ENCODE measurements at regions not wholly inside any gene's neighbourhood (a gene's known extent, or its start where the extent isn't known, plus 50 kb on each side); places are given as distances from the start of the nearest gene placed in this dataset.

DNA sequence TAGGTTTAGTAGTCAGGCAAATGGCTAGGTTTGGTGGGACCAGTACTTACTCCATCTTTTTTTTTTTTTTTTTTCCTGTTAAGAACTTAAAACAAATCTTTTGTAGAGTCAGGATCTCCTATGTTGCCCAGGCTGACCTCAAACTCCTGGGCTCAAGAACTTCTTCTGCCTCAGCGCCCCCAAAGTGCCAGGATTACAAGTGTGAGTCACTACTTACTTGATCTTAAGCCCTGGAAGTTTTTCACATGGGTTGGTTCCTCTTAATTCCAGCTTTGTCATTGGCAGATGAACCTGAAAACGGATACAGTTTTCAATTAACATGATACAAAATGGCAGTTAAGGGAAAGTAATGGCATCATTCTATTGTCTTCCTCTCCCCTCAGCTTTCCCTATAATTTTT is 179.4 kb upstream of the JAG1 start:
- H3K9ac ChIP-seq (ENCODE audit: low read length) = no peak overlapping the region
- no peaks in the 10 kb centered on the region for H3K4me1 ChIP-seq (ENCODE audit: low read length)
- no peak for DNase-seq
- H4K20me1 ChIP-seq (ENCODE audit: insufficient read depth, low read length) = no peaks in the 10 kb centered on the region
- no peaks in the 10 kb centered on the region for H3K36me3 ChIP-seq (replicated peaks; ENCODE audit: insufficient read depth, low read length)
- TF ChIP-seq, protein P1, sequence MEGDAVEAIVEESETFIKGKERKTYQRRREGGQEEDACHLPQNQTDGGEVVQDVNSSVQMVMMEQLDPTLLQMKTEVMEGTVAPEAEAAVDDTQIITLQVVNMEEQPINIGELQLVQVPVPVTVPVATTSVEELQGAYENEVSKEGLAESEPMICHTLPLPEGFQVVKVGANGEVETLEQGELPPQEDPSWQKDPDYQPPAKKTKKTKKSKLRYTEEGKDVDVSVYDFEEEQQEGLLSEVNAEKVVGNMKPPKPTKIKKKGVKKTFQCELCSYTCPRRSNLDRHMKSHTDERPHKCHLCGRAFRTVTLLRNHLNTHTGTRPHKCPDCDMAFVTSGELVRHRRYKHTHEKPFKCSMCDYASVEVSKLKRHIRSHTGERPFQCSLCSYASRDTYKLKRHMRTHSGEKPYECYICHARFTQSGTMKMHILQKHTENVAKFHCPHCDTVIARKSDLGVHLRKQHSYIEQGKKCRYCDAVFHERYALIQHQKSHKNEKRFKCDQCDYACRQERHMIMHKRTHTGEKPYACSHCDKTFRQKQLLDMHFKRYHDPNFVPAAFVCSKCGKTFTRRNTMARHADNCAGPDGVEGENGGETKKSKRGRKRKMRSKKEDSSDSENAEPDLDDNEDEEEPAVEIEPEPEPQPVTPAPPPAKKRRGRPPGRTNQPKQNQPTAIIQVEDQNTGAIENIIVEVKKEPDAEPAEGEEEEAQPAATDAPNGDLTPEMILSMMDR (IDR thresholded peaks at IDR 0.05; ENCODE audit: low read length) = no peak
- TF ChIP-seq EZH2phosphoT487 (IDR thresholded peaks at IDR 0.05; ENCODE audit: low read length) = no peak
- TF ChIP-seq EZH2 (optimal IDR thresholded peaks at IDR 0.05; ENCODE audit: low read depth, low read length) = no peak
- H3F3A ChIP-seq (ENCODE audit: insufficient read depth, low read length) = no peaks in the 10 kb centered on the region
- no peak overlapping the region for H3K4me2 ChIP-seq (ENCODE audit: low read depth, low read length)
- no peaks in the 10 kb centered on the region for H3K9me3 ChIP-seq (replicated peaks; ENCODE audit: insufficient read depth, low read length)
- no peaks in the 10 kb centered on the region for H3K9me2 ChIP-seq (replicated peaks; ENCODE audit: insufficient read depth, low read length)
- no peaks in the 10 kb centered on the region for H3K27me3 ChIP-seq (replicated peaks; ENCODE audit: insufficient read depth, low read length)
- H3K4me3 ChIP-seq (ENCODE audit: low read length) = no peak overlapping the region
- H3K27ac ChIP-seq (ENCODE audit: low read length) = no peak overlapping the region
- H2AFZ ChIP-seq (ENCODE audit: low read length) = no peak overlapping the region
- no peaks in the 10 kb centered on the region for H3K79me2 ChIP-seq (ENCODE audit: low read length)

DNA sequence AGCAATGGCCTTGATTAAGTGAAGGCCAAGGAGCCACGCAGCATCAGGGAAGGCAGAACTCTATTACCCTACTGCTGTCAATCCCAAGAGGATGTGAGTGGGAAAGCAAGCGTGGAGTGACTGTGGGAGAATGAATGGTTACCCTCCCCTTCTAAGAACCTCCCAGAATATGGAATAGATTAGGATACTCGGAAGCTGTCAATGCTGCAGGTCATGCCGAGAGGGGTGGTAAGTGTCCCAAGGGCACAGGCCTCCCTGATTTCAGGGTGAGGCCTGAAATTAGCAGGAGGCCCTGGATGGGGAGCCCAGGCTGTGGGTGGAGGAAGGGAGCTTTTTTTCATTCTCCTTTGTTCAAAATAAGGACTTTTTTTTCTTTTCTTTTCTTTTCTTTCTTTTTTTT is 179.9 kb upstream of the JAG1 start:
- H3K9ac ChIP-seq (ENCODE audit: low read length) = no peak overlapping the region

DNA sequence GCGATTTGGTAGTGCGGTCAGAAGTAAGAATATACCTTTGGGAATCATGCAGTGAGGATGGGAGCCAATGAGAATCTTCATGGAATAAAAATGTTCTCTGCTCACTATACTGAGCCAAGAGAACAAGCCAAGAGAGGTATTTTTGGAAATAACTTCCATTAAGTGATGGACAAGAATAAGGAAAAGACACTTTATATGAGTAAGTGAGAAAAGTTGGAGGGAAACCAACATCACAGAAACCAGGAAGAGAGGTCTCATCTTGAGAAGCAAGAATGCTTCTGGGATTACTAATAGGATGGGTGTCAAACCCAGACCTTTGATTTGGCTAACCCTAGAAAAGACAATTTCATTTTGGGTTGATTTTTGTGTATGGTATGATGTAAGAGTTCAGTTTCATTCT is 181.2 kb upstream of the JAG1 start:
- Histone ChIP-seq H3F3A (ENCODE audit: insufficient read depth, low read length) (no peaks in the 10 kb centered on the region), H3K9me3 (replicated peaks; ENCODE audit: insufficient read depth, low read length) (no peaks in the 10 kb centered on the region), H3K79me2 (ENCODE audit: low read length) (no peaks in the 10 kb centered on the region), H3K27me3 (replicated peaks; ENCODE audit: insufficient read depth, low read length) (no peaks in the 10 kb centered on the region), H3K4me2 (ENCODE audit: low read depth, low read length) (no peak overlapping the region), H3K27ac (ENCODE audit: low read length) (no peak overlapping the region), H3K4me1 (ENCODE audit: low read length) (no peaks in the 10 kb centered on the region), H3K4me3 (ENCODE audit: low read length) (no peak overlapping the region), H2AFZ (ENCODE audit: low read length) (no peak overlapping the region), H4K20me1 (ENCODE audit: insufficient read depth, low read length) (no peaks in the 10 kb centered on the region), H3K9ac (ENCODE audit: low read length) (no peak overlapping the region), H3K9me2 (replicated peaks; ENCODE audit: insufficient read depth, low read length) (no peaks in the 10 kb centered on the region), H3K36me3 (replicated peaks; ENCODE audit: insufficient read depth, low read length) (no peaks in the 10 kb centered on the region)
- TF ChIP-seq, protein P1 (IDR thresholded peaks at IDR 0.05; ENCODE audit: low read length) = no peak
- TF ChIP-seq EZH2 (optimal IDR thresholded peaks at IDR 0.05; ENCODE audit: low read depth, low read length) = no peak
- no peak for TF ChIP-seq EZH2phosphoT487 (IDR thresholded peaks at IDR 0.05; ENCODE audit: low read length)
- no peak for DNase-seq

More for the DNA sequence above, 179.9 kb upstream of the JAG1 start:
- Histone ChIP-seq H3K27ac (ENCODE audit: low read length) (no peak overlapping the region), H3K9me3 (replicated peaks; ENCODE audit: insufficient read depth, low read length) (no peaks in the 10 kb centered on the region), H3K4me2 (ENCODE audit: low read depth, low read length) (no peak overlapping the region), H3K36me3 (replicated peaks; ENCODE audit: insufficient read depth, low read length) (no peaks in the 10 kb centered on the region), H3K9me2 (replicated peaks; ENCODE audit: insufficient read depth, low read length) (no peaks in the 10 kb centered on the region), H3K4me1 (ENCODE audit: low read length) (no peaks in the 10 kb centered on the region), H3K79me2 (ENCODE audit: low read length) (no peaks in the 10 kb centered on the region), H3F3A (ENCODE audit: insufficient read depth, low read length) (no peaks in the 10 kb centered on the region), H3K4me3 (ENCODE audit: low read length) (no peak overlapping the region), H2AFZ (ENCODE audit: low read length) (no peak overlapping the region), H4K20me1 (ENCODE audit: insufficient read depth, low read length) (no peaks in the 10 kb centered on the region), H3K27me3 (replicated peaks; ENCODE audit: insufficient read depth, low read length) (no peaks in the 10 kb centered on the region)
- TF ChIP-seq EZH2 (optimal IDR thresholded peaks at IDR 0.05; ENCODE audit: low read depth, low read length) (no peak), EZH2phosphoT487 (IDR thresholded peaks at IDR 0.05; ENCODE audit: low read length) (no peak)
- TF ChIP-seq, protein P1 (IDR thresholded peaks at IDR 0.05; ENCODE audit: low read length) = no peak
- no peak for DNase-seq
